ENCODE measurements at regions not wholly inside any gene's neighbourhood (a gene's known extent, or its start where the extent isn't known, plus 50 kb on each side); places are given as distances from the start of the nearest gene placed in this dataset.
"Not testable (repeated sequence)": the region's sequence is repeated elsewhere in the genome, so short reads cannot be mapped to it uniquely, and the experiment has no call there.

- DNase-seq, result no peak
- in situ Hi-C loops (cut with MboI; ENCODE audit: low pct_unique_long_range_greater_than_20kb, low sequenced_read_pairs), result no loop called here
Observed at GRCh38 chr9:2378816-2379215, 242.8 kb upstream of the VLDLR start.

- in situ Hi-C loops (cut with MboI; ENCODE audit: low pct_unique_long_range_greater_than_20kb, low sequenced_read_pairs), result no loop called here
- DNase-seq, result no peak
Observed at GRCh38 chr9:2384741-2385140, 236.8 kb upstream of the VLDLR start.

- DNase-seq, result no peak
- in situ Hi-C loops (cut with MboI; ENCODE audit: low pct_unique_long_range_greater_than_20kb, low sequenced_read_pairs), result no loop called here
Observed at GRCh38 chr9:2385746-2386145, 235.8 kb upstream of the VLDLR start.

DNA sequence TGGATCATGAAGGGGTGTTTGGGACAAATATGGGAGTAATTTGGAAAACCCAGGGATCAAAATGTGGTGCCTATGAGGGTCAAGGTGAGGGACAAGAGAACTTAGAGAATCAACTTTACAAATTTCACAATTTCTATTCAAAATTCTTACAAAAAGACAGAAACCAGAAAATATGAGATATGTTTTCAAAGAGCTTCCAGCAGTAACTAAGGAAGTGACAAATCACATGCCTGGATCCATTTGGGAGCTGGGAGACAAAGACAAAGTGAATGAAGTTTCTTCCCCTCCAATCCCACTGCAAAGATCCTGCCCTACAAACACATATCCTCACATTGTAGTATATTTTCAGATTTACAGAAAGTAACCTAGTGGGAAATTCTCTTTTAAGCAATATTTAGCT is 235.0 kb upstream of the VLDLR start:
- in situ Hi-C loops (cut with MboI; ENCODE audit: low pct_unique_long_range_greater_than_20kb, low sequenced_read_pairs), result no loop called here
- DNase-seq, result no peak

DNA sequence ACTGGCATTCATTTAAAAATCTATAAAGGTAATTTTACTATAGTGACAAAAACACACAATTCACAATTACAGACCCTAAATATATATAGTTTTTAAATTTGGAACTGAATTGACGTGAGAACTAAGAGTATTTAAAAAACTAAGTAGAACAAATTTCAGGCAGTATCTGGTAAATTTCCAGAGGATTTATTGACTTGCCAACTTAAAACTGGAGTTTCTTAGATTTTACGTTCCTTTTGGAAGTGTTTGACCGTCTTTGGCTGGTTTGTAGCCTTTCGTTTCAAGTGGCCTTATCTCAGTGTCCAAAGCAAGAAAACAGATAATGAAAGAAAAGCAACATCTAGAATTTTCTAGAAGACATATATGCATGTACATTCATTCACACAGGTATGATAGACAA is 234.4 kb upstream of the VLDLR start:
- DNase-seq, result no peak
- in situ Hi-C loops (cut with MboI; ENCODE audit: low pct_unique_long_range_greater_than_20kb, low sequenced_read_pairs), result no loop called here

- in situ Hi-C loops (cut with MboI; ENCODE audit: low pct_unique_long_range_greater_than_20kb, low sequenced_read_pairs), result no loop called here
- no peak for DNase-seq
Observed at GRCh38 chr9:2389404-2389803, 232.2 kb upstream of the VLDLR start.

GRCh38 chr9:2390028-2390427 is 231.6 kb upstream of the VLDLR start:
- DNase-seq, result no peak
- in situ Hi-C loops (cut with MboI; ENCODE audit: low pct_unique_long_range_greater_than_20kb, low sequenced_read_pairs), result no loop called here

DNA sequence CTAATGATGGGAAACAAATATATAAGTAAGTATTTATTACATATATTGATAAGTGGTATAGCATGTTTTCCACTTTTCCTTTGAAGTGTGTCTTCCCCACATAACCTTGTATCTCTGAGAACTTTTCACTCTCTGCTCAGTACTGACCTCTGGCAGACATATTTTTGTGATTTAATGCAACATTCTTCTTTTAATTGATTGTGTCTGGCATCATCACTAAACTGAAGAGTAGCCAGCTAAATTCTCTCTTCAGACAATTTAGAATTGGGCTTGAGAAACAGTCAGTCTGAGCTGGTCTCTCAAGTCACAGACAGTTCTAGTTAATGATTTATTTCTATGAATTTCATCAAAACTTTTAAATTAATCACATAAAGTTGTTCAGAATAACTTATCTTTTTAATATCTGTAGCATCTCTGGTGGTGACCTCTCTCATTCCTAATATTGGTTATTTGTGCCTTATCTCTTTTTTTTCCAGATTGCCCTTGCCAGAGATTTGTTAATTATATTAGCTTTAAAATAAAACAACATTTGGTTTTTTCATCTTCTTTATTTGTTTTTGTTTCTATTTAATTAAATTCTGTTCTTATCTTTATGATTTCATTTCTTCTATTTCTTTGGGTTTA is 230.0 kb upstream of the VLDLR start:
- in situ Hi-C loops (cut with MboI; ENCODE audit: low pct_unique_long_range_greater_than_20kb, low sequenced_read_pairs); DNase-seq: not testable (repeated sequence)

- DNase-seq; in situ Hi-C loops (cut with MboI; ENCODE audit: low pct_unique_long_range_greater_than_20kb, low sequenced_read_pairs): not testable (repeated sequence)
Observed at GRCh38 chr9:2394087-2394741, 227.4 kb upstream of the VLDLR start.

GRCh38 chr9:2395814-2396612 is 225.6 kb upstream of the VLDLR start:
- in situ Hi-C loops (cut with MboI; ENCODE audit: low pct_unique_long_range_greater_than_20kb, low sequenced_read_pairs), result no loop called here

DNA sequence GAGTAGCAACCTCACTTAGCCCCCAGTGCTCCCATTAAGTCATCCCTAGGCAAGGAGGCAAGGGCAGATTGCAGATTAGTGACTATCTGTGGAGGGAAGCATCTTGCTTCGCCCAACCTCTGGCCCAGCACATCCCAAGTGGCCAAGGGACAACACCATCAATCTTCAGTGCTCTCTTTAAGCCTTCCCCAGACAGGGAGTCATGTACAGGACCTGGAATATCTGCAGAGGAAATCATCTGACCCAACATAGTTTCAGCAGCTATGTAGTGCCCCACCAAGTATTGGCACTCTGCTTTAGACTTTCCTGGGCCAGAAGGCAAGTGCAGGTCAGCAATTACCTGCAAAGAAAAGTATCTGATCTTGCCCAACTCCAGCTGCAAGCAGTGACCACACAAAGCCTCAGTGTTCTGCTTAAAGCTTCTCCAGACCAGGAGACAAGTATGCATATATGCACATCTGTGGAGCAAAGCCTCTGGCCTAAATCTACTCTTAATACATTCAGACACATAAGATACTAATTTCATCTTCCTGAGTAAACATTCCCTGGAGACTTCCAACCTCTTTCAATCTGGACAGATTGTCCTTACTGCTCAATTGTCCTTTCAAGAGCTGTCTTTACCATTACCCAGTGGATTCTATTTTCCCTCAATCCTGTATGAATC is 224.8 kb upstream of the VLDLR start:
- DNase-seq, result no peak
- in situ Hi-C loops (cut with MboI; ENCODE audit: low pct_unique_long_range_greater_than_20kb, low sequenced_read_pairs), result no loop called here

More at GRCh38 chr9:2395814-2396612, 225.6 kb upstream of the VLDLR start:
- no peak for DNase-seq

DNA sequence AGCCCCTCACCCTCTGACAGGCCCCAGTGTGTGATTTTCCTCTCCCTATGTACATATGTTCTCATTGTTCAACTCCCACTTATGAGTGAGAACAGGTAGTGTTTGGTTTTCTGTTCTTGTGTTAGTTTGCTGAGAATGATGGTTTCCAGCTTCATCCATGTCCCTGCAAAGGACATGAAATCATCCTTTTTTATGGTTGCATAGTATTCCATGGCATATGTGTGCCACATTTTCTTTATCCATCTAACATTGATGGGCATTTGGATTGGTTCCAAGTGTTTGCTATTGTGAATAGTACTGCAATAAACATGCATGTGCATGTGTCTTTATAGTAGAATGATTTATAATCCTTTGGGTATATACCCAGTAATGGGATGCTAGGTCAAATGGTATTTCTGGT is 223.7 kb upstream of the VLDLR start:
- DNase-seq; in situ Hi-C loops (cut with MboI; ENCODE audit: low pct_unique_long_range_greater_than_20kb, low sequenced_read_pairs): not testable (repeated sequence)

GRCh38 chr9:2401746-2402145 is 219.8 kb upstream of the VLDLR start:
- DNase-seq; in situ Hi-C loops (cut with MboI; ENCODE audit: low pct_unique_long_range_greater_than_20kb, low sequenced_read_pairs): not testable (repeated sequence)

DNA sequence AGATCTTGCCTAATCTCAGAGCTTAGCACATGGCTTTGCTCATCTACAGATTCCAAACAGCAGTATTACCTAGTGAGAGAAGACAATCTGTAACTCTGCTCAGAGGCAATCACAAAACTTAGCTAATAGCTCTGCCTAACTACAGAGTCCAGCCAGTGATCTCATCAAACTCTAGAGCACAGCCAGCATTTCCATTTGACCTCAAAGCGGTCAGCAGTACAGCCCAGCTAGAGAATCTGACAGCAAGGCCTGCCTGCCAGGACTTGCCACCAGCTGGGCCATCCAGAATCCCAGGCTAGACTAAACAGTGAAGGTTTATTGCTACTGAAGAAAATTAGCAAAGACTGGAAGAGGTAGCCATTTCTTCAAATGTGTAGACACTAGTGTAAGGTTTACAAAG is 217.9 kb upstream of the VLDLR start:
- in situ Hi-C loops (cut with MboI; ENCODE audit: low pct_unique_long_range_greater_than_20kb, low sequenced_read_pairs), result no loop called here
- no peak for DNase-seq

DNA sequence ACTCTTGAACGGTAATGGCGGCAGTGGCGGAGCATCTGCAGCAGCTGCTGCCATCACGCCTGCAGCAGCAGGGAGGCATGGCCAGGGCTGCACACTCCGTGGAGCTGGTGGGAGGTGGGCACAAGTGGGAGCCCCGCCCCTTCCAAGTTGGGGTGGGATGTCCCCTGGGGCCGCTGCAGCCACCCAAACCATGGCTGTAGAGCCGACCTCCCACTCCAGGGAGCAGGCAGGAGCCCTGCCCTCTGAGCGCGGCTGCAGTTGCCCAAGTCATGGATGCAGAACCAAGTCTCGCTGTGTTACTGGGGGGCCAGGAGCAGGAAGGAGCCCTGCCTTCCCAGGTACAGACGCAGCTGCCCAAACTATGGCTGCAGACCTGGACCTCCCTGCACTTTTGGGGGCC is 215.3 kb upstream of the VLDLR start:
- no peak for DNase-seq
- in situ Hi-C loops (cut with MboI; ENCODE audit: low pct_unique_long_range_greater_than_20kb, low sequenced_read_pairs), result no loop called here

DNA sequence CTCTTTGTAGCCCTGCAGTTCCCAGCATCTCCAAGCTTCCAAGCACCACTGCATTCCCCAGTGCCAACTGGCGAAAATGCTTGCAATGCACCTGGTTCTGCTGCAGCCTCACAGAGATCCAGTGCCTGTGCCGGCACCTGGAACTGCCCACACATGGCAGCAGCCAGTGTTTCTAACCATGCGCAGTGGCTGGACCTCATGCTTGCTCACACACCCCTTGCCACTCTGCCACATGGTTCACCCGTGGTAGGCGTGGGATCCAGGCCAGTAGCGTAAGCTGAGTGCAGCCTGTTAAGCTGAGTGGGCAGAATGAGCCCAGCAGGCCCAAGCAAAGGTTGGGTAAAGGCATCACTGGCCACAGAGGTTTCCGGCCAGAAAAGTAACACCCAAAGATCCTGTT is 214.1 kb upstream of the VLDLR start:
- in situ Hi-C loops (cut with MboI; ENCODE audit: low pct_unique_long_range_greater_than_20kb, low sequenced_read_pairs), result no loop called here

DNA sequence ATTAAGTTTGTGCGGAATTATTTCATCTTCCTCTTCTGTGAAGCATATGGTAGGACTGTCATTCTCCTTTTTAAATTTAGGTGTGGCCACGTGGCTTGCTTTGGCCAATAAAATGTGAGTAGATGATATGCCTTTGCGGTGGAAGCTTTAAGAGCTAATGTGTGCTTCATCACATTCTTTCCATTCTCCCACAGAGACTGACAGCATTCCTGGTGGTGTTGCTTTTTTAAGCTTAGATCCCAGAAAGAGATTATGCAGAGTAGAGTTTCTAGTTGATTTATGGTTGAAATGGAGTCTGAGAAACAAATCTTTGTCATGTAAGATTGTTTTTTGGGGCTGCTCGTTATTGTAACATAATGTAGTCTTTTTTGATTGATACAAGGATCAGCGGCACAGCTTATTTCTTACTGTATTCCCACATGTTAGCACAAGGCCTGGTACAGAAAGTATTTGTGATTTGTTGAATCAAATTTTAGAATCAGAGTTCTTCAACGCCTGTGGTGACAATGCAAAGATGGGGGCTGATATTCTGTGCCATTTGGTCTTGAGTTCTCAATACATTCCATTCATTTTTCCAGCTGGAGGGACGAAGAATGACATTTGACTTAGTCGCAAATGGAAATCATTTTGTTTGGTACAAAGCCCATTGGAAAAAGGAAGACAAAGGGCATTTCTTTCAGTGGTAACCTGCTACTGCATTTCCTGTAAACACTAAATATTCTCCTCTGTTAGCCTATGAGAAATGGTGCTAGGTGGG is 209.9 kb upstream of the VLDLR start:
- in situ Hi-C loops (cut with MboI; ENCODE audit: low pct_unique_long_range_greater_than_20kb, low sequenced_read_pairs), result no loop called here
- no peak for DNase-seq

More for the DNA sequence above, 214.1 kb upstream of the VLDLR start:
- DNase-seq, result no peak

DNA sequence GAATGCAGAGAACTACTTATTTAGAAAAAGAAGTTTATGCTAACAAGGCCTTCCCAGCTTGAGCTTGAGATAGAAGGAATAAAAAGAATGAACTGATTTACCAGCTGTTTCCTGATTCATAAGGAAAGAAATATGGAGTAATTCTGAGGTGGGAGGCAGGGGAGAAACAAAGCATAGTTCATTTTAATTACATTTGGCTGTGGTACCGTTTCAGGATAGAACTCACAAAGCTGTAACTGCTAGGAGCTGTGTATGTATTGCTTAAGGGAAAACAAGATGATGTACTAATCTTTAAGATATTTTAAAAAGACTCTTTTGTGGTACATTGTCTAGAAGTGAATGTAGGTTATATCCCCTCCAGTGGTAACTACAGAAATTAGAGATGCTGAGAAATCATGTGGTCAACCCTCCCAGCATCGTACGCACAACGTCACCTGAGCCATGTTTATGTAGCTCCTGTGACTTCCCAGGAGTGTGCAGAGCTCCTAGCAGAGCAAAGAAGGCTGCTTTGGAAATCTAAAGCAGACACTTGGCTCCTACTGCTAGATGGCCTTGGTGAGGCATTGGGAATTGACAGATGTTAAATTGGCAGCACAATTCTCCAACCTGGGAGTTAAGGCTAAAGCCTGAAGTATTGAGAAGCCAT is 208.3 kb upstream of the VLDLR start:
- in situ Hi-C loops (cut with MboI; ENCODE audit: low pct_unique_long_range_greater_than_20kb, low sequenced_read_pairs), result no loop called here
- DNase-seq, result no peak

DNA sequence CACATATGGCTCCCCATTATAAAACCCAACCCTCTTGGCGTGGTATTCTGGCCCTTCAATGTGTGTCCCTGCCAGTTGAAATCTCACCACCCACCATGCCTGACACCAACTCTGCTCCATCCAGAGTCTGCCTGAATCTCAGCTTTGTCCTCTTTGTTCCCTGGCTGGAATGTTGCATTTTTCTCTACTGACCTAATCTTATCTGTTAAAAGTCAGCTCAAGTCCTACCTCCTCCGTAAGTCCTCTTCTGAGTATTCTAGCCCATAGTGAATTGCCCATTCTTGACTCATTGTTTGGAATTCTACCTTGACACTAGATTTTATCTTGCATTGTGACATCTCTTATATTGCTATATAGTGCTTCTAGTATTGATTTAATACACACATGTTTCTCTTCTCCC is 207.1 kb upstream of the VLDLR start:
- DNase-seq, result no peak
- in situ Hi-C loops (cut with MboI; ENCODE audit: low pct_unique_long_range_greater_than_20kb, low sequenced_read_pairs), result no loop called here
